Astrocyte (in vitro differentiated cells and primary cell): ENCODE measurements at regions not wholly inside any gene's neighbourhood (a gene's known extent, or its start where the extent isn't known, plus 50 kb on each side); places are given as distances from the start of the nearest gene placed in this dataset.

Source experiments
- DNase-seq: peaks from one replicate; pipeline ENCODE4 v3.0.0-alpha.2; 2010; ENCODE audit warnings: low read depth
- FAIRE-seq: peaks from 2 replicates; lab custom pipeline; 2011; peaks lifted over from hg19 to GRCh38; lab: Jason Lieb, UNC
- H2AFZ ChIP-seq: 2 replicates; pipeline ENCODE4 v1.6.0; 2012; ENCODE audit warnings: low read depth, low read length, inconsistent platforms
- H3K27ac ChIP-seq: 2 replicates; pipeline ENCODE4 v1.5.1; 2011; ENCODE audit warnings: low read depth, low read length, inconsistent platforms
- H3K27me3 ChIP-seq: 2 replicates; pipeline ENCODE4 v1.6.0; 2011; ENCODE audit warnings: low read length, inconsistent platforms; ENCODE audit not compliant: insufficient read depth
- H3K36me3 ChIP-seq: 2 replicates; pipeline ENCODE4 v1.5.1; 2011; ENCODE audit warnings: low read length, inconsistent platforms; ENCODE audit not compliant: insufficient read depth
- H3K4me1 ChIP-seq: 2 replicates; pipeline ENCODE4 v1.5.1; 2011; ENCODE audit warnings: low read length, inconsistent platforms; ENCODE audit not compliant: insufficient read depth
- H3K4me2 ChIP-seq: 2 replicates; pipeline ENCODE4 v1.6.0; 2012; ENCODE audit warnings: low read length, inconsistent platforms
- H3K4me3 ChIP-seq: 2 replicates; pipeline ENCODE4 v1.5.1; 2011; ENCODE audit warnings: low read depth, mild to moderate bottlenecking, low read length, inconsistent platforms; ENCODE audit not compliant: insufficient read depth
- H3K79me2 ChIP-seq: 2 replicates; pipeline ENCODE4 v1.6.0; 2012; ENCODE audit warnings: mild to moderate bottlenecking, low read length, inconsistent platforms; ENCODE audit not compliant: insufficient read depth
- H3K9ac ChIP-seq: 2 replicates; pipeline ENCODE4 v1.6.0; 2012; ENCODE audit warnings: mild to moderate bottlenecking, low read length, inconsistent platforms
- H3K9me3 ChIP-seq: 2 replicates; pipeline ENCODE4 v1.5.1; 2012; ENCODE audit warnings: low read depth, mild to moderate bottlenecking, low read length, inconsistent platforms; ENCODE audit not compliant: insufficient read depth
- H4K20me1 ChIP-seq: 2 replicates; pipeline ENCODE4 v1.6.0; 2012; ENCODE audit warnings: low read length, inconsistent platforms; ENCODE audit not compliant: insufficient read depth
- H3K27ac Mint-ChIP-seq: one replicate; pipeline ENCODE4 v1.8.0; 2021; ENCODE audit warnings: mild to moderate bottlenecking, mixed read lengths; ENCODE audit not compliant: unreplicated experiment
- H3K27me3 Mint-ChIP-seq: one replicate; pipeline ENCODE4 v1.8.0; 2021; ENCODE audit warnings: low read depth, mixed read lengths; ENCODE audit not compliant: unreplicated experiment
- H3K36me3 Mint-ChIP-seq: one replicate; pipeline ENCODE4 v1.8.0; 2021; ENCODE audit warnings: low read depth, mixed read lengths; ENCODE audit not compliant: unreplicated experiment
- H3K4me1 Mint-ChIP-seq: one replicate; pipeline ENCODE4 v1.8.0; 2021; ENCODE audit warnings: low read depth, mixed read lengths; ENCODE audit not compliant: unreplicated experiment
- H3K4me3 Mint-ChIP-seq: one replicate; pipeline ENCODE4 v1.8.0; 2021; ENCODE audit warnings: mild to moderate bottlenecking, moderate library complexity, mixed read lengths; ENCODE audit not compliant: unreplicated experiment
- H3K9me3 Mint-ChIP-seq: one replicate; pipeline ENCODE4 v1.8.0; 2021; ENCODE audit warnings: mild to moderate bottlenecking, mixed read lengths; ENCODE audit not compliant: unreplicated experiment
- CTCF ChIP-seq: IDR thresholded peaks from 2 replicates; pipeline ENCODE4 v1.5.1; 2011; ENCODE audit warnings: low read depth, mild to moderate bottlenecking, inconsistent platforms, low read length, moderate library complexity; ENCODE audit not compliant: insufficient read depth
- EZH2 ChIP-seq: IDR thresholded peaks from 2 replicates; pipeline ENCODE4 v1.6.1; 2012; ENCODE audit warnings: mild to moderate bottlenecking, low read length, inconsistent platforms; ENCODE audit not compliant: insufficient read depth

- FAIRE-seq = no peak
- no peaks in the 10 kb centered on the region for H3K4me1 ChIP-seq
- TF ChIP-seq EZH2 (no peak), CTCF (no peak)
These were observed 95.9 kb downstream of the PCTP start for GRCh38 chr17:55846745-55847144.

GRCh38 chr17:55852734-55853133, 101.9 kb downstream of the PCTP start:
- H3K4me3 Mint-ChIP-seq = no peak overlapping the region
- FAIRE-seq = no peak
- no peaks in the 10 kb centered on the region for H3K4me1 ChIP-seq
- H3K36me3 ChIP-seq = no peaks in the 10 kb centered on the region
- H3K9me3 Mint-ChIP-seq = peaks cover 2% of the 10 kb centered on the region
- H4K20me1 ChIP-seq = no peaks in the 10 kb centered on the region
- H3K4me1 Mint-ChIP-seq = no peaks in the 10 kb centered on the region
- no peak overlapping the region for H2AFZ ChIP-seq
- H3K36me3 Mint-ChIP-seq = no peaks in the 10 kb centered on the region
- TF ChIP-seq EZH2 = no peak
- no peak for TF ChIP-seq CTCF
- no peak overlapping the region for H3K9ac ChIP-seq
- no peak overlapping the region for H3K4me3 ChIP-seq
- no peak overlapping the region for H3K27ac Mint-ChIP-seq
- no peaks in the 10 kb centered on the region for H3K79me2 ChIP-seq
- no peak overlapping the region for H3K27ac ChIP-seq
- H3K4me2 ChIP-seq = no peak overlapping the region
- H3K27me3 Mint-ChIP-seq = no peaks in the 10 kb centered on the region
- no peaks in the 10 kb centered on the region for H3K9me3 ChIP-seq
- DNase-seq = no peak
- no peaks in the 10 kb centered on the region for H3K27me3 ChIP-seq

More at GRCh38 chr17:55846745-55847144, 95.9 kb downstream of the PCTP start:
- Histone ChIP-seq H2AFZ (no peak overlapping the region), H3K9ac (no peak overlapping the region), H3K4me2 (no peak overlapping the region), H3K4me3 (no peak overlapping the region), H3K27me3 (no peaks in the 10 kb centered on the region), H3K9me3 (no peaks in the 10 kb centered on the region), H3K79me2 (no peaks in the 10 kb centered on the region), H4K20me1 (no peaks in the 10 kb centered on the region), H3K27ac (no peak overlapping the region), H3K36me3 (no peaks in the 10 kb centered on the region)
- H3K27ac Mint-ChIP-seq = no peak overlapping the region
- H3K9me3 Mint-ChIP-seq = no peaks in the 10 kb centered on the region
- H3K36me3 Mint-ChIP-seq = no peaks in the 10 kb centered on the region
- no peaks in the 10 kb centered on the region for H3K27me3 Mint-ChIP-seq
- no peak overlapping the region for H3K4me3 Mint-ChIP-seq
- H3K4me1 Mint-ChIP-seq = no peaks in the 10 kb centered on the region
- no peak for DNase-seq

- H3K4me1 Mint-ChIP-seq = no peaks in the 10 kb centered on the region
- no peaks in the 10 kb centered on the region for H3K4me1 ChIP-seq
- no peaks in the 10 kb centered on the region for H3K36me3 ChIP-seq
- no peaks in the 10 kb centered on the region for H3K9me3 ChIP-seq
- DNase-seq = no peak
- H3K27me3 Mint-ChIP-seq = peaks cover 4% of the 10 kb centered on the region
- no peak for FAIRE-seq
- H4K20me1 ChIP-seq = no peaks in the 10 kb centered on the region
- H3K27ac Mint-ChIP-seq = no peak overlapping the region
- H2AFZ ChIP-seq = no peak overlapping the region
- no peak overlapping the region for H3K9ac ChIP-seq
- no peak overlapping the region for H3K4me3 ChIP-seq
- H3K36me3 Mint-ChIP-seq = no peaks in the 10 kb centered on the region
- H3K27ac ChIP-seq = no peak overlapping the region
- H3K27me3 ChIP-seq = no peaks in the 10 kb centered on the region
- TF ChIP-seq EZH2 (no peak), CTCF (no peak)
- no peaks in the 10 kb centered on the region for H3K79me2 ChIP-seq
- H3K9me3 Mint-ChIP-seq = no peaks in the 10 kb centered on the region
- H3K4me2 ChIP-seq = no peak overlapping the region
- H3K4me3 Mint-ChIP-seq = no peak overlapping the region
These were observed 108.5 kb downstream of the PCTP start for GRCh38 chr17:55859301-55859795.
